ENCODE measurements at regions not wholly inside any gene's neighbourhood (a gene's known extent, or its start where the extent isn't known, plus 50 kb on each side); places are given as distances from the start of the nearest gene placed in this dataset.
"Not testable (repeated sequence)": the region's sequence is repeated elsewhere in the genome, so short reads cannot be mapped to it uniquely, and the experiment has no call there.

- Mint-ChIP-seq H3K27ac (no peak overlapping the region), H3K9me3 (peaks cover 0 to 4% of the 10 kb centered on the region in 2 donors), H3K36me3 (no peaks in the 10 kb centered on the region)
- DNase-seq (ENCODE audit: low spot score in 2 of 2) (no peak), ATAC-seq (no peak)
Observed at GRCh38 chr20:60177080-60177479, 218.9 kb downstream of the CDH26 start.

GRCh38 chr20:60180986-60181385, 222.8 kb downstream of the CDH26 start:
- no peak overlapping the region for H3K27ac Mint-ChIP-seq
- no peak for ATAC-seq
- H3K9me3 Mint-ChIP-seq, result peaks cover 0 to 7% of the 10 kb centered on the region in 2 donors
- no peak for DNase-seq (ENCODE audit: low spot score in 2 of 2)
- H3K36me3 Mint-ChIP-seq, result no peaks in the 10 kb centered on the region

- peaks cover 0 to 7% of the 10 kb centered on the region in 2 donors for H3K9me3 Mint-ChIP-seq
- no peaks in the 10 kb centered on the region for H3K36me3 Mint-ChIP-seq
- DNase-seq (ENCODE audit: low spot score in 2 of 2) (no peak), ATAC-seq (no peak)
- H3K27ac Mint-ChIP-seq, result no peak overlapping the region
Observed at GRCh38 chr20:60186412-60186811, 228.2 kb downstream of the CDH26 start.

- DNase-seq (ENCODE audit: low spot score in 2 of 2) (no peak), ATAC-seq (no peak)
- Mint-ChIP-seq H3K27ac (no peak overlapping the region), H3K9me3 (peaks cover 0 to 7% of the 10 kb centered on the region in 2 donors), H3K36me3 (no peaks in the 10 kb centered on the region)
Observed at GRCh38 chr20:60187683-60188082, 229.5 kb downstream of the CDH26 start.

- Mint-ChIP-seq H3K36me3 (no peaks in the 10 kb centered on the region), H3K27ac (no peak overlapping the region), H3K9me3 (peaks cover 0 to 6% of the 10 kb centered on the region in 2 donors)
- DNase-seq (ENCODE audit: low spot score in 2 of 2), result no peak
- no peak for ATAC-seq
Observed at GRCh38 chr20:60191014-60191413, 232.8 kb downstream of the CDH26 start.

GRCh38 chr20:60192326-60192725, 234.1 kb downstream of the CDH26 start:
- H3K27ac Mint-ChIP-seq, result no peak overlapping the region
- peaks cover 0 to 7% of the 10 kb centered on the region in 2 donors for H3K9me3 Mint-ChIP-seq
- no peaks in the 10 kb centered on the region for H3K36me3 Mint-ChIP-seq
- ATAC-seq (no peak), DNase-seq (ENCODE audit: low spot score in 2 of 2) (no peak)

- ATAC-seq; DNase-seq (ENCODE audit: low spot score in 2 of 2); H3K27ac Mint-ChIP-seq: not testable (repeated sequence)
- Mint-ChIP-seq H3K36me3 (peaks cover 0 to 17% of the 10 kb centered on the region in 2 donors), H3K9me3 (peaks cover 5 to 12% of the 10 kb centered on the region in 2 donors)
Observed at GRCh38 chr20:60199132-60199531, 240.9 kb downstream of the CDH26 start.

GRCh38 chr20:60199866-60200265, 241.6 kb downstream of the CDH26 start:
- Mint-ChIP-seq H3K36me3 (peaks cover 0 to 17% of the 10 kb centered on the region in 2 donors), H3K27ac (no peak overlapping the region), H3K9me3 (peaks cover 5 to 12% of the 10 kb centered on the region in 2 donors)
- ATAC-seq, result no peak
- no peak for DNase-seq (ENCODE audit: low spot score in 2 of 2)

GRCh38 chr20:60200305-60200918, 242.2 kb downstream of the CDH26 start:
- Mint-ChIP-seq H3K9me3 (peaks cover 5 to 12% of the 10 kb centered on the region in 2 donors), H3K36me3 (peaks cover 0 to 17% of the 10 kb centered on the region in 2 donors), H3K27ac (no peak overlapping the region)
- DNase-seq (ENCODE audit: low spot score in 2 of 2) (no peak), ATAC-seq (no peak)

- no peak overlapping the region for H3K27ac Mint-ChIP-seq
- peaks cover 5% of the 10 kb centered on the region in 2 donors for H3K9me3 Mint-ChIP-seq
- ATAC-seq, result no peak
- peaks cover 0 to 17% of the 10 kb centered on the region in 2 donors for H3K36me3 Mint-ChIP-seq
- no peak for DNase-seq (ENCODE audit: low spot score in 2 of 2)
Observed at GRCh38 chr20:60201198-60201835, 243.1 kb downstream of the CDH26 start.

- DNase-seq (ENCODE audit: low spot score in 2 of 2) (no peak), ATAC-seq (no peak)
- Mint-ChIP-seq H3K36me3 (peaks cover 0 to 17% of the 10 kb centered on the region in 2 donors), H3K27ac (no peak overlapping the region), H3K9me3 (peaks cover 5% of the 10 kb centered on the region in 2 donors)
Observed at GRCh38 chr20:60202046-60202445, 243.8 kb downstream of the CDH26 start.

- Mint-ChIP-seq H3K27ac (peak overlapping the region in 1 of 2 donors; percentile 9), H3K9me3 (peaks cover 2% of the 10 kb centered on the region in 2 donors), H3K36me3 (peaks cover 0 to 15% of the 10 kb centered on the region in 2 donors)
- no peak for ATAC-seq
- no peak for DNase-seq (ENCODE audit: low spot score in 2 of 2)
Observed at GRCh38 chr20:60203451-60203850, 245.2 kb downstream of the CDH26 start.

- ATAC-seq, result no peak
- Mint-ChIP-seq H3K27ac (no peak overlapping the region), H3K9me3 (no peaks in the 10 kb centered on the region), H3K36me3 (peaks cover 0 to 4% of the 10 kb centered on the region in 2 donors)
- DNase-seq (ENCODE audit: low spot score in 2 of 2), result no peak
Observed at GRCh38 chr20:60204601-60205000, 246.4 kb downstream of the CDH26 start.

- no peaks in the 10 kb centered on the region for H3K9me3 Mint-ChIP-seq
- H3K36me3 Mint-ChIP-seq, result no peaks in the 10 kb centered on the region
- no peak for DNase-seq (ENCODE audit: low spot score in 2 of 2)
- no peak overlapping the region for H3K27ac Mint-ChIP-seq
- ATAC-seq, result no peak
Observed at GRCh38 chr20:60206259-60206658, 248.0 kb downstream of the CDH26 start.

- H3K36me3 Mint-ChIP-seq, result no peaks in the 10 kb centered on the region
- ATAC-seq, result no peak
- no peak for DNase-seq (ENCODE audit: low spot score in 2 of 2)
- no peaks in the 10 kb centered on the region for H3K9me3 Mint-ChIP-seq
- H3K27ac Mint-ChIP-seq, result no peak overlapping the region
Observed at GRCh38 chr20:60209048-60209447, 250.8 kb downstream of the CDH26 start.

- Mint-ChIP-seq H3K9me3 (no peaks in the 10 kb centered on the region), H3K36me3 (no peaks in the 10 kb centered on the region), H3K27ac (no peak overlapping the region)
- DNase-seq (ENCODE audit: low spot score in 2 of 2) (peak in 1 of 2 donors; percentile 77), ATAC-seq (peak; percentile 77 to 84)
Observed at GRCh38 chr20:60210779-60211617, 252.8 kb downstream of the CDH26 start.

Data from activated naive CD4-positive, alpha-beta T cell treated with anti-CD3 and anti-CD28 coated beads, Interleukin-2, amount 50 U/mL, for 72 hours (primary cell).